Ascending aorta (tissue), 2 donors: ENCODE measurements at regions not wholly inside any gene's neighbourhood (a gene's known extent, or its start where the extent isn't known, plus 50 kb on each side); places are given as distances from the start of the nearest gene placed in this dataset.

Experiments used
- DNase-seq, 2 donors: peaks; one replicate each; pipeline ENCODE4 v3.0.0-alpha.2; 2019; ENCODE audit warnings: low spot score in 2 of 2
- H3K27ac ChIP-seq, 2 donors: fragments of 200-600 bp; sonication (generic); one replicate each; pipeline ENCODE4 v1.5.1; 2016 to 2017; ENCODE audit warnings: mild to moderate bottlenecking in 1 of 2
- H3K27me3 ChIP-seq: fragments of 200-600 bp; sonication (generic); one replicate; pipeline ENCODE4 v1.5.1; 2017
- H3K36me3 ChIP-seq, 2 donors: fragments of 200-600 bp; sonication (generic); one replicate each; pipeline ENCODE4 v1.5.1; 2016
- H3K4me1 ChIP-seq, 2 donors: fragments of 200-600 bp; sonication (generic); one replicate each; pipeline ENCODE4 v1.5.1; 2016 to 2017; ENCODE audit warnings: mild to moderate bottlenecking in 1 of 2
- H3K4me3 ChIP-seq, 2 donors: fragments of 200-600 bp; sonication (generic); one replicate each; pipeline ENCODE4 v1.5.1; 2016 to 2017; ENCODE audit warnings: mild to moderate bottlenecking in 1 of 2
- H3K9me3 ChIP-seq, 2 donors: fragments of 200-600 bp; sonication (generic); one replicate each; pipeline ENCODE4 v1.5.1; 2016
- CTCF ChIP-seq, 3 experiments: fragments of 200-600 bp in 2 of 3; fragments of 450-650 bp in 1 of 3; sonication (generic) in 2 of 3; IDR thresholded peaks; one replicate each; pipeline ENCODE4 v1.5.1; 2016 to 2019; ENCODE audit warnings: antibody characterized with exemption in 3 of 3, mild to moderate bottlenecking in 1 of 3, moderate library complexity in 1 of 3
- intact Hi-C: fragments of 100-400 bp; cut with DNase I; formaldehyde crosslinking; loops from one replicate; pipeline ENCODE4 v1.15.1; 2023

GRCh38 chr6:159499034-159499433 is 194.0 kb downstream of the SOD2 start:
- H3K4me1 ChIP-seq, result no peaks in the 10 kb centered on the region
- no peak for TF ChIP-seq CTCF (IDR thresholded peaks at IDR 0.05)
- no peak overlapping the region for H3K4me3 ChIP-seq
- no peaks in the 10 kb centered on the region for H3K36me3 ChIP-seq
- no peak overlapping the region for H3K27ac ChIP-seq
- no peaks in the 10 kb centered on the region for H3K27me3 ChIP-seq
- no peak for DNase-seq
- intact Hi-C loops, result no loop called here
- no peaks in the 10 kb centered on the region for H3K9me3 ChIP-seq

- intact Hi-C loops, result no loop called here
- H3K36me3 ChIP-seq, result no peaks in the 10 kb centered on the region
- no peaks in the 10 kb centered on the region for H3K27me3 ChIP-seq
- TF ChIP-seq CTCF (IDR thresholded peaks at IDR 0.05), result no peak
- no peak overlapping the region for H3K27ac ChIP-seq
- no peaks in the 10 kb centered on the region for H3K9me3 ChIP-seq
- H3K4me1 ChIP-seq, result no peaks in the 10 kb centered on the region
- no peak overlapping the region for H3K4me3 ChIP-seq
- DNase-seq, result no peak
Measured at GRCh38 chr6:159494586-159494972, 198.5 kb downstream of the SOD2 start.

GRCh38 chr6:159493898-159494585 is 199.0 kb downstream of the SOD2 start:
- no peak for DNase-seq
- no peak for TF ChIP-seq CTCF (IDR thresholded peaks at IDR 0.05)
- intact Hi-C loops, result no loop called here

GRCh38 chr6:159493231-159493897 is 199.7 kb downstream of the SOD2 start:
- H3K9me3 ChIP-seq, result no peaks in the 10 kb centered on the region
- intact Hi-C loops, result no loop called here
- no peaks in the 10 kb centered on the region for H3K4me1 ChIP-seq
- H3K27me3 ChIP-seq, result no peaks in the 10 kb centered on the region
- no peak for DNase-seq
- H3K4me3 ChIP-seq, result no peak overlapping the region
- no peak overlapping the region for H3K27ac ChIP-seq
- H3K36me3 ChIP-seq, result no peaks in the 10 kb centered on the region
- TF ChIP-seq CTCF (IDR thresholded peaks at IDR 0.05), result no peak

More at GRCh38 chr6:159493898-159494585, 199.0 kb downstream of the SOD2 start:
- H3K36me3 ChIP-seq, result no peaks in the 10 kb centered on the region
- H3K9me3 ChIP-seq, result no peaks in the 10 kb centered on the region
- no peak overlapping the region for H3K27ac ChIP-seq
- H3K27me3 ChIP-seq, result no peaks in the 10 kb centered on the region
- H3K4me1 ChIP-seq, result no peaks in the 10 kb centered on the region
- no peak overlapping the region for H3K4me3 ChIP-seq

GRCh38 chr6:159490298-159490937 is 202.6 kb downstream of the SOD2 start:
- H3K4me1 ChIP-seq, result no peaks in the 10 kb centered on the region
- no peak overlapping the region for H3K27ac ChIP-seq
- intact Hi-C loops, result no loop called here
- H3K9me3 ChIP-seq, result no peaks in the 10 kb centered on the region
- DNase-seq, result no peak
- no peaks in the 10 kb centered on the region for H3K27me3 ChIP-seq
- H3K4me3 ChIP-seq, result no peak overlapping the region
- no peaks in the 10 kb centered on the region for H3K36me3 ChIP-seq
- no peak for TF ChIP-seq CTCF (IDR thresholded peaks at IDR 0.05)
